Kidney (tissue), 13 donors: ENCODE measurements at regions not wholly inside any gene's neighbourhood (a gene's known extent, or its start where the extent isn't known, plus 50 kb on each side); places are given as distances from the start of the nearest gene placed in this dataset.

Source experiments
- DNase-seq, 5 donors: peaks; one replicate each; pipeline ENCODE4 v3.0.0-alpha.2; 2013 to 2020
- FAIRE-seq: peaks from 2 replicates; lab custom pipeline; 2012; peaks lifted over from hg19 to GRCh38; lab: Jason Lieb, UNC
- H3K27ac ChIP-seq, 2 donors: one replicate each; pipeline ENCODE4 v1.7.0; 2013; ENCODE audit warnings: low read depth in 2 of 2, low read length in 2 of 2, inconsistent platforms in 1 of 2
- H3K27me3 ChIP-seq: one replicate; pipeline ENCODE4 v1.7.1; 2013; ENCODE audit warnings: low read length, inconsistent platforms; ENCODE audit not compliant: control insufficient read depth, insufficient read depth
- H3K36me3 ChIP-seq, 3 donors: one replicate each; pipeline versions ENCODE4 v1.7.0 to v1.7.1; 2013; ENCODE audit warnings: low read length in 3 of 3, control low read depth in 1 of 3, inconsistent platforms in 1 of 3; ENCODE audit not compliant: insufficient read depth in 3 of 3, control insufficient read depth in 2 of 3
- H3K4me1 ChIP-seq, 3 donors: one replicate each; pipeline versions ENCODE4 v1.7.0 to v1.7.1; 2013; ENCODE audit warnings: low read length in 3 of 3, inconsistent platforms in 1 of 3, low read depth in 1 of 3; ENCODE audit not compliant: control insufficient read depth in 2 of 3, insufficient read depth in 2 of 3
- H3K4me3 ChIP-seq, 3 donors: one replicate each; pipeline versions ENCODE4 v1.7.0 to v1.8.1; 2013; ENCODE audit warnings: low read length in 3 of 3, control low read depth in 1 of 3, inconsistent platforms in 1 of 3
- H3K9ac ChIP-seq, 3 donors: one replicate each; pipeline versions ENCODE4 v1.7.0 to v1.7.1; 2013; ENCODE audit warnings: low read length in 3 of 3, control low read depth in 1 of 3, inconsistent platforms in 1 of 3
- H3K9me3 ChIP-seq, 3 donors: one replicate each; pipeline versions ENCODE4 v1.7.0 to v1.7.1; 2013; ENCODE audit warnings: low read length in 3 of 3, control low read depth in 1 of 3, inconsistent platforms in 1 of 3; ENCODE audit not compliant: control insufficient read depth in 2 of 3, insufficient read depth in 1 of 3
- intact Hi-C: fragments of 100-400 bp; cut with DNase I; formaldehyde crosslinking; loops from one replicate; pipeline ENCODE4 v1.11.1; 2022
- TF ChIP-seq, protein P1 (sequence below): IDR thresholded peaks from 3 replicates; pipeline ENCODE4 v1.5.1; 2012; ENCODE audit warnings: mild to moderate bottlenecking, moderate library complexity, borderline replicate concordance; ENCODE audit not compliant: insufficient read depth; ENCODE audit errors: extremely low read depth
- donor health status: control.
- donor health status: control.
- donor health status: control.
- donor health status: control.
- donor health status: control.
- donor health status: DM: yes; HTN: yes; CAD: no.
- donor health status: Normal renal cell carcinoma (clear cell type).

DNA sequence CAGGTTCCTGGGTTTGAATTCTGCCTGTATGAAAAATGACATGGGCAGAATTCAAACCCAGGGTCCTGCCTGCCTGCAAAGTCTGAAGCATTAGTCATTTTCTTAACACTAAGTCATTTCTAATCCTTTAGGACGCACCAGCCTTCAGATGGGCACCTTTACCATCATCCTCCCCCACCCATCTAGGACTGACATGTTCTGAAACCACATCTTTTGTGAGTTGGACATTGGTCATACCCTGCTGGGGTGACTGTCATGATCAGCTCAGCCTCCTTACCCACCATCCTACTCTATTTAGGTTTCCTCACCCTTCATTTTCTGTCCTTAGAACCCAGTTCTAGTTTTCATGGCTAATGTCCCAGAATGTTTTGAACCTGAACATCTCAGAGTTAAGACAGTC is 104.9 kb downstream of the TRIB2 start:
- no peak for FAIRE-seq
- Histone ChIP-seq H3K36me3 (no peaks in the 10 kb centered on the region), H3K9ac (no peak overlapping the region), H3K9me3 (no peaks in the 10 kb centered on the region), H3K4me3 (no peak overlapping the region), H3K4me1 (peaks cover 3 to 7% (median 7%) of the 10 kb centered on the region in 3 donors), H3K27me3 (no peaks in the 10 kb centered on the region), H3K27ac (no peak overlapping the region)
- no peak for DNase-seq
- TF ChIP-seq, protein P1, sequence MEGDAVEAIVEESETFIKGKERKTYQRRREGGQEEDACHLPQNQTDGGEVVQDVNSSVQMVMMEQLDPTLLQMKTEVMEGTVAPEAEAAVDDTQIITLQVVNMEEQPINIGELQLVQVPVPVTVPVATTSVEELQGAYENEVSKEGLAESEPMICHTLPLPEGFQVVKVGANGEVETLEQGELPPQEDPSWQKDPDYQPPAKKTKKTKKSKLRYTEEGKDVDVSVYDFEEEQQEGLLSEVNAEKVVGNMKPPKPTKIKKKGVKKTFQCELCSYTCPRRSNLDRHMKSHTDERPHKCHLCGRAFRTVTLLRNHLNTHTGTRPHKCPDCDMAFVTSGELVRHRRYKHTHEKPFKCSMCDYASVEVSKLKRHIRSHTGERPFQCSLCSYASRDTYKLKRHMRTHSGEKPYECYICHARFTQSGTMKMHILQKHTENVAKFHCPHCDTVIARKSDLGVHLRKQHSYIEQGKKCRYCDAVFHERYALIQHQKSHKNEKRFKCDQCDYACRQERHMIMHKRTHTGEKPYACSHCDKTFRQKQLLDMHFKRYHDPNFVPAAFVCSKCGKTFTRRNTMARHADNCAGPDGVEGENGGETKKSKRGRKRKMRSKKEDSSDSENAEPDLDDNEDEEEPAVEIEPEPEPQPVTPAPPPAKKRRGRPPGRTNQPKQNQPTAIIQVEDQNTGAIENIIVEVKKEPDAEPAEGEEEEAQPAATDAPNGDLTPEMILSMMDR = no peak
- intact Hi-C loops = no loop called here

DNA sequence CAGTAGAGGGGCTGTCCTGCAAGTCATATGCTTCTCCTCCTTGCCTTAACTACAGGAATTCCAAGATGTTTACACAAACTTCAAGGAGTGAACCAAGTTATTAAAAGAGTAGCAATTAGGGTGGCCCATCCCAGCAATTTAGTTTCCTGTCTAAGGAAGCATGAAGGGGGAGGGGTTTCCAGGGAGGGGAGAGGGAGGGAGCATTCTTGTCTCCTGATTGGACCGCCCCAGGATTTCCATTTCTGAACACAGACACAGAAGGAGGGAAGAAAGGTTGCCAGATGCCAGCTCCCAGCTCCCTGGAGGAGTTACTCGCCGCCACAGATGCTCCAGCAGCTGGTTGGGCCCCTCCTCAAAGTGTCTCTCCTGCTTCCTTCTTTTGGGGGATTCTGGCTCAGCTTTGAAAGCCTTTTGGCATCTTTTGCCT is 107.6 kb downstream of the TRIB2 start:
- no peak overlapping the region for H3K4me3 ChIP-seq
- H3K4me1 ChIP-seq = peaks cover 0 to 4% (median 4%) of the 10 kb centered on the region in 3 donors
- H3K27ac ChIP-seq = peak overlapping the region; percentile 79 to 90
- peak overlapping the region in 1 of 3 donors; percentile 30 for H3K9ac ChIP-seq
- H3K27me3 ChIP-seq = no peaks in the 10 kb centered on the region
- no peaks in the 10 kb centered on the region for H3K9me3 ChIP-seq
- DNase-seq (peak; percentile 64 to 91 (median 79)), FAIRE-seq (no peak)
- no peaks in the 10 kb centered on the region for H3K36me3 ChIP-seq
- TF ChIP-seq, protein P1 = no peak
- intact Hi-C loops = no loop called here

DNA sequence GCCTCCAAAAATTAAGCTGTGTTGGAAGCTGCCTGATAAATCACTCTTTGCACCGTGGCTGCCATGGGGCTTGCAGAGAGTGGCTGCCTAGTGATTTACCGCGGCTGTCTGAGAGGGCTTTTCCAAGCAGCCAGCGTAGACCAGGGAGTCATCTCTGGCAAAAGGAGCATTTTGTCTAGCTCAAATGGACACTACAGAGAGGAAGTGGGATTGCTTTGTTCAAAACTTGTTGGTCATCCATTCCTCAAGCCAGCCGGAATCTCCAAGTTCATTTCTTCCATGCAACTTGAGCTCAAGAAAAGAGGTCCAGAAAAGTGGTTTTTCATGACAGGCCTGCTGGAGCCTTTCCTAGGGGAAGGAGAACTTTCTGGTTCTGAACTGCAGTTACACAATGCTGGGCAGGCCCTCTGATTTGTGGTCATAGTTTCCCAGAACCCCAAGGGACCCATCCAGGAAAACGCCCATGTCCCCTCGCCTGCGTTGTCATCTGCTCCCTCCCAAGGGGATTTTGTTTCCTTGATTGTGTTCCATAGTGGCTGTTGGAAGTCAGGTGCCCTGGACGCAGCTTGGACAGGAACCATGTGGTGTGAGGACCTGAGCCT is 108.1 kb downstream of the TRIB2 start:
- DNase-seq = peak in 3 of 5 donors; percentile 59 to 87 (median 60)
- H3K9ac ChIP-seq = peak overlapping the region in 1 of 3 donors; percentile 30
- FAIRE-seq = no peak

More for the DNA sequence above, 108.1 kb downstream of the TRIB2 start:
- no peaks in the 10 kb centered on the region for H3K9me3 ChIP-seq
- intact Hi-C loops = no loop called here
- H3K36me3 ChIP-seq = no peaks in the 10 kb centered on the region
- H3K4me3 ChIP-seq = no peak overlapping the region
- peaks cover 0 to 4% (median 4%) of the 10 kb centered on the region in 3 donors for H3K4me1 ChIP-seq
- TF ChIP-seq, protein P1 = no peak
- no peaks in the 10 kb centered on the region for H3K27me3 ChIP-seq
- H3K27ac ChIP-seq = peak overlapping the region; percentile 79 to 90
